Right ventricle myocardium inferior (tissue), 1 donor: ENCODE measurements at regions not wholly inside any gene's neighbourhood (a gene's known extent, or its start where the extent isn't known, plus 50 kb on each side); places are given as distances from the start of the nearest gene placed in this dataset.
"Not testable (repeated sequence)": the region's sequence is repeated elsewhere in the genome, so short reads cannot be mapped to it uniquely, and the experiment has no call there.

Source experiments
- ATAC-seq: fragments of 200-7000 bp; cut with Tn5 transposase; one replicate; pipeline ENCODE4 v1.9.1; 2020; ENCODE audit warnings: mild to moderate bottlenecking, moderate library complexity
- DNase-seq: peaks from one replicate; pipeline ENCODE4 v3.0.0; 2021; ENCODE audit errors: missing footprints
- intact Hi-C: fragments of 100-400 bp; cut with DNase I; formaldehyde crosslinking; loops from one replicate; pipeline ENCODE4 v1.11.0; 2022
- donor health status: DM: no; HTN: yes; CAD: no; lungs with severe emphysema.

GRCh38 chr15:68482246-68482645 is 50.3 kb upstream of the ITGA11 start:
- intact Hi-C loops = no loop called here
- DNase-seq = no peak
- no peak for ATAC-seq

- no peak for DNase-seq
Observed at GRCh38 chr15:68483165-68483564, 51.2 kb upstream of the ITGA11 start.

DNA sequence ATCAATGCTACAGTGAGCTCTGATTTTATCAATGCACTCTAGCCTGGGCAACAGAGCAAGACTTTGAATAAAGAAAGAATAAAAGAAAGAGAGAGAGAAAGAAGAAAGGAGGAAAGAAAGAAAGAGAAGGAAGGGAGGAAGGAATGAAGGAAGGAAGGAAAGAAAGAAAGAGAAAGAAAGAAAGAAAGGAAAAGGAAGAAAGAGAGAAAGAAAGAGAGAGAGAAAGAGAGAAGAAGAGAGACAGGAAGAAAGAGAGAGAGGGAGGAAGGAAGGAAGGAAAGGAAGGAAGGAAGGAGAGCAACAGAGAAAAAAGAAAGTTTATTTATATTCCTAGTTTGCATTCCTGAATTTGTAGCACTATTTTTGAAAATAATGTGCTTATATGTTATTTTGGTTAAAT is 52.3 kb upstream of the ITGA11 start:
- DNase-seq (no peak), ATAC-seq (no peak)
- intact Hi-C loops = no loop called here

More at GRCh38 chr15:68483165-68483564, 51.2 kb upstream of the ITGA11 start:
- peak; percentile 37 for ATAC-seq
- intact Hi-C loops = no loop called here

- ATAC-seq (no peak), DNase-seq (no peak)
- intact Hi-C loops = no loop called here
Observed at GRCh38 chr15:68484696-68485400, 52.9 kb upstream of the ITGA11 start.

DNA sequence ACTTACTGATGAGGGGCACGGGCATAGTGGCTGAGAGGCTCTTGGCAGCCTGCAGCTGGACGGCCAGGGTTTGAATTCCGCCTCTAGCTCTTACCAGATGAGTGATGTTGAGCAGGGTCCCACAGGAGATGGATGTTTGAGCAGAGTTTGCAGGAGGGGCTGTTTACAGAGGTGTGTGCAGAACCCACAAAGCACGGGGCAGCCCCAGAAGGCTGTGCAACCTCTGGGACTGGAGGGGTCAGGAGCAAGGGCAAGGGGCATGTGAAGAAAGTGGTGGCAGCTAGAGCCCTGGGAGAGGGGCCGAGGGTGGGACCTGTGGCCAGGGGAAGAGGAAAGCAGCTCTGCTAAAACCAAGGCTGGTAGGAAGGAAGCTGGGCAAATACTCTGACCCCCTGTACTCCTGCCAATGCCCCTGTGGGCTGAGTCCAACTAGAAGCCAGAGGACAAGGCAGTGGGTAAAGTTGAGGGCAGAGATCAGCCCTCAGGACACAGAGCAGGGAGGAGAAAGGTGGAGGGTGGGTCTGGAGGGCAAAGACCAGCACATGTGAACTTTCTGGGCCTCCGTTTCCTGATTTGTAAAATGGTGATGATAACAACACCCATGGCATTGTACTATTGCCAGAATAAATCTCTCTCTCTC is 53.9 kb upstream of the ITGA11 start:
- DNase-seq (no peak), ATAC-seq (no peak)
- intact Hi-C loops = no loop called here

- DNase-seq = no peak
- peak; percentile 64 for ATAC-seq
- intact Hi-C loops = no loop called here
Observed at GRCh38 chr15:68487087-68487843, 55.3 kb upstream of the ITGA11 start.

DNA sequence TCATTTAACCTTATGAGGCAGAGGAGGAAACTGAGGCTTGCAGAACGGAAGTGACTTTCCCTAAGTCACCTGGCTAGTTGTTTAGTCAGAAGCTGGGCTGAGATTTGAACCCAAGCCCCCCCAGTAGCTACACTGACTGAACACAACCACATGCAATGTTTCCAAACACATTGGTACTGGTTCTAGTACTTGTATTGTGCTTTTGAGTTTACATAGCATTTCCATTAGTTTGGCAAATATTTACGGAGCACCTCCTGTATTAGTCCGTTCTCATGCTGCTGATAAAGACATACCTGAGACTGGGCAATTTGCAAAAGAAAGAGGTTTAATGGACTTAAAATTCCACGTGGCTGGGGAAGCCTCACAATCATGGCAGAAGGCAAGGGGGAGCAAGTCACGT is 56.3 kb upstream of the ITGA11 start:
- intact Hi-C loops = no loop called here
- no peak for DNase-seq
- ATAC-seq = no peak

GRCh38 chr15:68488966-68489365 is 57.0 kb upstream of the ITGA11 start:
- ATAC-seq = no peak
- intact Hi-C loops = no loop called here
- DNase-seq = no peak

DNA sequence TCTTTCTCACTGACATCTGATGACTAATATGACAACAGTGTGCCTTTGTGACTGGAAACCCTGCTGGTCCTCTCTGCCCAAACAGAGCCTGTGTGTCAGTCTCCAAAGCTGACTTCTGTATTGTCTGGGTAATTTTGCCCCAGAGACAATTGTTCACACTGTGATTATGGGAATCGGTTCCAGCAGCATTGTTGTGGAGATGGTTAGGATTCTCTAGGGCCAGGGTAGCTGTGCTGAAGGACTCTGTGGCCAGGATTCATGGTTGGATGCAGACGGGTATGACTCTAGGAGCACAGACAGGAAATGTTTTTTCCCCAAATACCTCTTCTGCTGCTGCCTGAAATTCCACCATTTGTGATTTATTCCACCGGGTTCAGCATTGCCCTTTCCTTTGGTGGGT is 57.5 kb upstream of the ITGA11 start:
- no peak for DNase-seq
- intact Hi-C loops = no loop called here
- no peak for ATAC-seq

DNA sequence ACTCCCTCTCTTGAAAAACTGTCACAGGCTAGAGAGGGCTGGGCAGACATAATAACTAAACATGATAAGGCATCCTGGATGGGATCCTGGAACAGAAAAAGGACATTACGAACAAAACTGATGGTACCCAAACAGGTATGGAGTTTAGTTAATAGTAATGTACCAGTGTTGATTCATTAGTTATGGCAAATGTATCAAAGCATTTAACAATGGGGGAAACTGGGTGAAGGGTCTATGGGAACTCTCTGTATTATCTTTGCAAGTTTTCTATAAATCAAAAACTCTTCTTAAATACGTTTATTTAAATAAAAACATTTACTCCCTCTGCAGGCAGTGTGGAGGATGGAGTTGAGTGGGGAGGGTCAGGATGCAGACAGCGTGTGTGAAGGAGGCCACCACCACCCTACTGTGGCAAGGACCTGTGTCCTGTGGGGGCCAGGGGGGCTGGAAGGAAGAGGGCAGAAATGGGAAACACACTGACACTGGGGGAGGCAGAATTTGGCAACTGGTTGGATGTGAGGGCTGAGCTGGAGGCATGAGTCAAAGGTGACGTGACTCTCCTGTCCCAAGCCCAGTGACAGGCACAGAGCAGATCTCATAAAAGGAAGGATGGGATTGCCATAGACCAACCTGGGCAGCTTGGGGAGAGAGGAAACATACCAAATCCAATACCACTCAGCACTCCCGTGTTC is 59.6 kb upstream of the ITGA11 start:
- intact Hi-C loops = no loop called here
- DNase-seq (no peak), ATAC-seq (no peak)

- peak; percentile 89 for ATAC-seq
- intact Hi-C loops = no loop called here
- DNase-seq = no peak
Observed at GRCh38 chr15:68492855-68493254, 60.9 kb upstream of the ITGA11 start.

DNA sequence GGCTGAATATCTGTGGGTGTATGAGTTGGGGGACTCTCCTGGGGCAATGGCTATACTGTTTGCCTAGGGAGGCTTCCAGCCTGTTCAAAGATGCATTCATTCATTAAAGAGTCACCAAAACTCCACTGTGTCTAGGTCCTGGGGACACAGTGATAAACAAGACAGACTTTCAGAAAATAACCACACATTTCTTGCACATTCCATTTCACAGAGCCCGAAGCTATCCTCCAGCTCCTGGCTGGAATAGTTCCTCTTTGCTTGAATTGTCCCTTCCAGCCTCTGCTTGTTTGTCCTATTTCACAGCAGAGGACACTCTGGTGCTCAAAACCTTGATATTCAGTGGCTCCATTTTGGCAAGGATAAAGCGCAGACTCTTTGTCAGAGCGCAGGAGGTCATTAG is 61.7 kb upstream of the ITGA11 start:
- ATAC-seq = peak; percentile 9

DNA sequence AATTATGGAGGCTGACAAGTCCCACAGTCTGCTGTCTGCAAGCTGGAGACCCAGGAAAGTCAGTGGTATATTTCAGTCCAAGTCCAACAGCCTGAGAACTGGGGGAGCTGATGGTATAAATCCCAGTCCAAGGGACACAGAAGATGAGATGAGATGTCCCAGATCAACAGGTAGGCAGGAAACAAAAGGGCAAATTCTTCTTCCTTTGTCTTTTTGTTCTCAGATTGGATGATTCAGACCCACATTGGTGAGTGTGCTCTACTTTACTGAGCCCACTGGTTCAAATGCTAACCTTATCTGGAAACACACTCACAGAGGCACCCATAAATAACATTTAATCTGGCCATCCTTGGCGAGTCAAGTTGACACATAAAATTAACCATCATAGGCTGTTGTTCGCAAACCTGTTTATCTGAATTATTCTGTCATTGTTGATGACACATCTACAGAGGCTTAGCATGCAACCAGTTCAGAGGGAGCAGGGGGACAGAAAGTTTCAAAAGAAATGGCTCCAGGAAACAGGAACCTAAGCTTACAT is 62.7 kb upstream of the ITGA11 start:
- ATAC-seq = no peak
- DNase-seq = no peak
- intact Hi-C loops = no loop called here

More for the DNA sequence above, 61.7 kb upstream of the ITGA11 start:
- no peak for DNase-seq
- intact Hi-C loops = no loop called here

- intact Hi-C loops = no loop called here
- DNase-seq (no peak), ATAC-seq (no peak)
Observed at GRCh38 chr15:68495221-68495950, 63.4 kb upstream of the ITGA11 start.

DNA sequence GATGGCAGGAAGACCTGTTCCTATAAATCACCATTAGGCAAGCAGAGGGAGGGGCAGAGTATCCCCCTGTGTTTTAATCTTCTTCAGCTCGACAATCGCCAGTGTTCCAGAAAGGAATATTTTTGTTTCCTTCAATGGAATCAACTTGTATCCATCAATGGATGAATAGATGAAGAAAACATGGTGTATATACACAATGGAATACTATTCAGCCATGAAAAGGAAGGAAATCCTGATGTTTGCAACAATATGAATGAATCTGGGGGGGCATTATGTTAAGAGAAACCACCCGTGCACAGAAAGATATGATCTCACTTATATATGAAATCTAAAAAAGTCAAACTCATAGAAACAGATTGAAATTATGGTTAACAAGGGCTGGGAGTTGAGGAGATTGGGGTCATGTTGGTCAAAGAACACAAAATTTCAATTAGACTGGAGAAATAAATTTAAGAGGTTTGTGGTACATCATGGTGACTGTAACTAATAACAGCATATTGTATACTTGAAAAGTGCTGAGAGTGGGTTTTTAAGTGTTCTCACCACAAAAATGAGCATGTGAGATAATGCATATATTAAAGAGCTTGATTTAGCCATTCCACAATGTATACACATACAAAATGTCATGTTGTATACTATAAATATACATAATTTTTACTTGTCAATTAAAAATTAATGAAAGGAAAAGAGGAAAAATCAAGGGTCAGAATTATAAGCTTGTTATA is 64.2 kb upstream of the ITGA11 start:
- intact Hi-C loops = no loop called here
- DNase-seq (no peak), ATAC-seq (no peak)

DNA sequence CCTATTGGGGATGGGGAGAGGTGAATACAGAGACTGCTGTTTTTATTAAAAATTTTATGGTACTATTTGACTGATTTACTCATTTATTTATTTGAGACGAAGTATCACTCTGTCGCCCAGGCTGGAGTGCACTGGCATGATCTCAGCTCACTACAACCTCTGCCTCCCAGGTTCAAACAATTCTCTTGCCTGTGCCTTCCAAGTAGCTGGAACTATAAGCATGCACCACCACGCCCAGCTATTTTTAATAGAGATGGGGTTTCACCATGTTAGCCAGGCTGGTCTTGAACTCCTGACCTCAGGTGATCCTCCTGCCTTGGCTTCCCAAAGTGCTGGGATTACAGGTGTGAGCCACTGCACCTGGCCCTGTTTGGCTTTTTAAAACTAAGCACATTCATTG is 64.8 kb upstream of the ITGA11 start:
- ATAC-seq, DNase-seq, intact Hi-C loops: not testable (repeated sequence)

- ATAC-seq = no peak
- intact Hi-C loops = no loop called here
- no peak for DNase-seq
Observed at GRCh38 chr15:68497206-68497910, 65.4 kb upstream of the ITGA11 start.
